ENCODE measurements at regions not wholly inside any gene's neighbourhood (a gene's known extent, or its start where the extent isn't known, plus 50 kb on each side); places are given as distances from the start of the nearest gene placed in this dataset.

DNA sequence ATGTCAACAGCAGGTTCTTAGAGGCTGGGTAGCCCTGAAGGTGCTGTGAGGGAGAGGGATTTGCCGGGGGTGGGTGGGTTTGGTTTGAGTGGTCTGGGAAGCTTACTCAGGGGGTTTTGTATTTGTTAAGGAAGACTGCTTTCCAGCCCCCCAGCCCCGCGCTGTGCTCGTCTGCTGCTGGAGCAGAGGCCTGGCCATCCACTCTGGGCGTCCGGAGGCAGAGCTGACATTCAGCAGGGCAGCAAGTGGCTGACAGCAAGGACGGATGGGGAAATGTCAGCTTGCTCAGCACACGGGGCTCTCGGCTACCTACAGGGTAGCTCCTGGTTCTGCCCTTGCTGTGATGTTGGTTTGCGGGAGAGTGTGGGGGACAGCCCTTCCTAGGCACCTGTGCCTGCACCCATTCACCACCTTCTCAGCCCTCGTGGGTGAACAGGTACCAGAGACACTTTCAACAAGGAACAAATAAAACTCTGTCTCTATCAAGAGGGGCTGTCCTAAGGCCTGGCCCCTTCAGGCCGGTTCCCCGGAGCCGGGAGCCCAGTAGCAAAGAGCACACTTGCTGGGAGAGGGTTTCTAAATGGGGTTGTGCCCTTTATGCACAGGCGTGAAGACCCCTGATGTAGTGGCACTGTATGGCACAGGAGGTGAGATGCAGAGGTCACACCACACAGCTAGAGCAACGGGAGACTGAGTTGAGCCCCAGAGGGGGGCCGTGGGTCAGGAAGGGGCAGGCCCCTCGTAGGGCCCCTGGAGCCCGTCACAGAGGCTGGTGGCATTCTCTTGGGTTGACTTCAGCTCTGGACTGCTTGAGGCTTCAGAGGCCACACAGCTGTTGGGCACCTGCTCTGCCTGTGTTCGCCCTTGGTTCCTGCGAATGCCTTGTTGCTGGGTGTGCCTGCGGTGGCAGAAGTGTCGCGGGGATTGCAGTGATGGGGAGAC is 72.2 kb upstream of the SHH start:
- DNase-seq (no peak), ATAC-seq (replicated peaks) (no peak)
- no peak overlapping the region for H3K27ac Mint-ChIP-seq
- no peaks in the 10 kb centered on the region for H3K4me1 Mint-ChIP-seq
- H3K9me3 Mint-ChIP-seq: no peaks in the 10 kb centered on the region
- no peaks in the 10 kb centered on the region for H3K36me3 Mint-ChIP-seq
- H3K4me3 Mint-ChIP-seq: no peak overlapping the region
- peaks cover 12 to 14% of the 10 kb centered on the region in 2 donors for H3K27me3 Mint-ChIP-seq

- H3K36me3 Mint-ChIP-seq: no peaks in the 10 kb centered on the region
- H3K4me1 Mint-ChIP-seq: no peaks in the 10 kb centered on the region
- DNase-seq (no peak), ATAC-seq (replicated peaks) (no peak)
- H3K9me3 Mint-ChIP-seq: no peaks in the 10 kb centered on the region
- H3K4me3 Mint-ChIP-seq: no peak overlapping the region
- H3K27me3 Mint-ChIP-seq: peaks cover 12 to 14% of the 10 kb centered on the region in 2 donors
- no peak overlapping the region for H3K27ac Mint-ChIP-seq
Observed at GRCh38 chr7:155883491-155884224, 71.4 kb upstream of the SHH start.

DNA sequence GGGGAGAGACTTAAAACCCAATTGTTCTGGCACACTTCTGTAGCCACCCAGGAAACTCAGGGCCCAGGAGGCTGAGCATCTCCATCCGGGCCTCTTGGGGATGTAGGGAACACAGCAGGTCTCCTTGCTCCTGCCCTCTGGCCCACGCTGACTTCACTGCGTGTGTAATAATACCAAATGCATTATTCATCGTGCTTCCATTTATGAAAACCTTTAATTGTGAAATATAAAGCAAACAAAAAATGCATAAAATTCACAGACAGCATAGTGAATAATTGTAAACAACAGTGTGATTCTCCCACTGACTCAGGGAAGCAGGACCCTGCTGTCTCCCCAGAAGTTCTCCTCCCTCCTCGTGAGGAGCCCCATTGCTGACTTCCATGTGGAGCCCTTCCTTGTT is 70.3 kb upstream of the SHH start:
- H3K36me3 Mint-ChIP-seq: no peaks in the 10 kb centered on the region
- no peak overlapping the region for H3K27ac Mint-ChIP-seq
- H3K4me3 Mint-ChIP-seq: no peak overlapping the region
- no peak for ATAC-seq (replicated peaks)
- peaks cover 11 to 12% of the 10 kb centered on the region in 2 donors for H3K27me3 Mint-ChIP-seq
- H3K4me1 Mint-ChIP-seq: no peaks in the 10 kb centered on the region
- no peaks in the 10 kb centered on the region for H3K9me3 Mint-ChIP-seq
- no peak for DNase-seq

- Mint-ChIP-seq H3K9me3 (no peaks in the 10 kb centered on the region), H3K27me3 (peaks cover 10 to 12% of the 10 kb centered on the region in 2 donors), H3K4me1 (no peaks in the 10 kb centered on the region), H3K36me3 (no peaks in the 10 kb centered on the region), H3K27ac (no peak overlapping the region), H3K4me3 (no peak overlapping the region)
- DNase-seq (no peak), ATAC-seq (replicated peaks) (no peak)
Observed at GRCh38 chr7:155881471-155882350, 69.4 kb upstream of the SHH start.

GRCh38 chr7:155880721-155881120 is 68.5 kb upstream of the SHH start:
- no peak overlapping the region for H3K27ac Mint-ChIP-seq
- H3K4me3 Mint-ChIP-seq: no peak overlapping the region
- H3K27me3 Mint-ChIP-seq: peaks cover 4 to 7% of the 10 kb centered on the region in 2 donors
- no peaks in the 10 kb centered on the region for H3K4me1 Mint-ChIP-seq
- ATAC-seq (replicated peaks): no peak
- no peak for DNase-seq
- H3K9me3 Mint-ChIP-seq: no peaks in the 10 kb centered on the region
- H3K36me3 Mint-ChIP-seq: no peaks in the 10 kb centered on the region

DNA sequence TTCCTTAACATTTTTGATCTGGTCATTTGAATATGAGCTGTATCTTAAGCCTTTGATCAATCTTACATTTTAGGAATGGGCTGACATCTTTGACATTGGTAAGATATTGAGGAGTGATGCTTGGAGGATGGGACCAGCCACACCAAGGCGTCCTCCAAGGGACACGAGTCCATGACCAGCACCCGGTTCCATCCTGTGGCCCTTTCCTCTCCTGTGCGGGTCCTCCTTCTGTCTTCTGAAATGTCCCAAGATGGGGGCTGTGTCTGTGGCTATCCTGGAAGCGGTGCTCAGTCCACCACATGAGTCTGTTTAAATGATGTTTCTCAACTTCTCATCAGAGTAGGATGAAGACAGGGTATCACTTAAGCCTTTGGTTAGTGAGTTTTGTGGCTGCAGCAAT is 67.3 kb upstream of the SHH start:
- H3K9me3 Mint-ChIP-seq: no peaks in the 10 kb centered on the region
- no peaks in the 10 kb centered on the region for H3K4me1 Mint-ChIP-seq
- H3K4me3 Mint-ChIP-seq: no peak overlapping the region
- ATAC-seq (replicated peaks) (no peak), DNase-seq (no peak)
- peaks cover 0 to 8% of the 10 kb centered on the region in 2 donors for H3K27me3 Mint-ChIP-seq
- H3K36me3 Mint-ChIP-seq: no peaks in the 10 kb centered on the region
- no peak overlapping the region for H3K27ac Mint-ChIP-seq

- no peak for DNase-seq
- Mint-ChIP-seq H3K4me3 (no peak overlapping the region), H3K9me3 (no peaks in the 10 kb centered on the region), H3K36me3 (no peaks in the 10 kb centered on the region), H3K4me1 (no peaks in the 10 kb centered on the region), H3K27ac (no peak overlapping the region), H3K27me3 (peaks cover 0 to 8% of the 10 kb centered on the region in 2 donors)
- no peak for ATAC-seq (replicated peaks)
Observed at GRCh38 chr7:155878674-155879073, 66.4 kb upstream of the SHH start.

- DNase-seq: no peak
- H3K9me3 Mint-ChIP-seq: no peaks in the 10 kb centered on the region
- no peaks in the 10 kb centered on the region for H3K4me1 Mint-ChIP-seq
- no peak for ATAC-seq (replicated peaks)
- no peak overlapping the region for H3K4me3 Mint-ChIP-seq
- H3K27me3 Mint-ChIP-seq: peaks cover 0 to 8% of the 10 kb centered on the region in 2 donors
- no peaks in the 10 kb centered on the region for H3K36me3 Mint-ChIP-seq
- no peak overlapping the region for H3K27ac Mint-ChIP-seq
Observed at GRCh38 chr7:155878250-155878649, 66.0 kb upstream of the SHH start.

- no peak overlapping the region for H3K4me3 Mint-ChIP-seq
- no peak for DNase-seq
- no peaks in the 10 kb centered on the region for H3K4me1 Mint-ChIP-seq
Observed at GRCh38 chr7:155877167-155877566, 64.9 kb upstream of the SHH start.

DNA sequence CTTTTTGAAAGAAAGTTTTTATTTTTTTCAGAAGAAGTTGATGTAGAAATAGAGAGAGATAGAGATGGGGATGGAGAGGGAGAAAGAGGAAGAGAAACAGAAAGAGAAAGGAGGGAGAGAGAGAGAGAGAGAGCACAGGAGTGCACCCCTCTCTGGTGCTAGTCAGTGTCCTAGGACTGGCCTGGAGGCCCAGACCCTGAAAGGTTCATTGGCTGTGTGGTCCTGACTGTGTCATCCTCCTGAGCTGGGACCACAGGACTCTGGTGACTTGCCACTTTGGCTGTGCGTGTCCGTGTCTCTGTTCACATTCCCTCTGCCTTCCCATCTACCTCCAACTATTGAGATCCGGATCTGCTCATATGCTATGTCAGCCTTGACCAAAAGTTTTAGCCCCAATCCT is 62.1 kb upstream of the SHH start:
- H3K27me3 Mint-ChIP-seq: peaks cover 8 to 15% of the 10 kb centered on the region in 2 donors
- H3K9me3 Mint-ChIP-seq: peaks cover 0 to 2% of the 10 kb centered on the region in 2 donors
- no peak overlapping the region for H3K27ac Mint-ChIP-seq
- H3K4me3 Mint-ChIP-seq: no peak overlapping the region
- H3K4me1 Mint-ChIP-seq: no peaks in the 10 kb centered on the region
- DNase-seq (no peak), ATAC-seq (replicated peaks) (no peak)
- no peaks in the 10 kb centered on the region for H3K36me3 Mint-ChIP-seq

More at GRCh38 chr7:155877167-155877566, 64.9 kb upstream of the SHH start:
- Mint-ChIP-seq H3K27me3 (peaks cover 0 to 8% of the 10 kb centered on the region in 2 donors), H3K9me3 (no peaks in the 10 kb centered on the region), H3K27ac (no peak overlapping the region), H3K36me3 (no peaks in the 10 kb centered on the region)
- no peak for ATAC-seq (replicated peaks)

DNA sequence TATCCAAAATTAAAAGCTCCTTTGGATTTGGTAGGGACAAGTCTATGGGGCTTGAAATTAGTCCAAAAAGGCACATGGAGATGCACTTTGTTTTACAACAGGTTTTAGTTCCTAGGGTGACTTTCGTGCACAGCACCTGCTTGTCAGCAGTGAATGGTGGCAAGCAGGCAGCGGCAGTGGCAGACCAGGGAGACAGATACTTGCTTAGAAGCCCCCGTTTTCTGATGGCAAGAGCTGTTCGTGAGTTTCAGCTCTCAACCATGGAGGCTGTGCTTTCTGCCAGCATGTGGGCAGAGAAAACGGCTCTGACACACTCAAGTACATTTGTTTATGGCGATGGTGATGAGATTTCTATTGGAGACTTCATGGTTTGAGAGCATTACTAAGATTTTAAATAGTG is 61.7 kb upstream of the SHH start:
- H3K27me3 Mint-ChIP-seq: peaks cover 8 to 15% of the 10 kb centered on the region in 2 donors
- ATAC-seq (replicated peaks) (no peak), DNase-seq (no peak)
- H3K4me1 Mint-ChIP-seq: no peaks in the 10 kb centered on the region
- H3K27ac Mint-ChIP-seq: no peak overlapping the region
- peaks cover 0 to 2% of the 10 kb centered on the region in 2 donors for H3K9me3 Mint-ChIP-seq
- no peaks in the 10 kb centered on the region for H3K36me3 Mint-ChIP-seq
- H3K4me3 Mint-ChIP-seq: no peak overlapping the region

- H3K4me3 Mint-ChIP-seq: no peak overlapping the region
- H3K9me3 Mint-ChIP-seq: peaks cover 0 to 2% of the 10 kb centered on the region in 2 donors
- no peak for ATAC-seq (replicated peaks)
- H3K36me3 Mint-ChIP-seq: no peaks in the 10 kb centered on the region
- peaks cover 8 to 20% of the 10 kb centered on the region in 2 donors for H3K27me3 Mint-ChIP-seq
- no peak overlapping the region for H3K27ac Mint-ChIP-seq
- no peak for DNase-seq
- no peaks in the 10 kb centered on the region for H3K4me1 Mint-ChIP-seq
Observed at GRCh38 chr7:155872678-155873369, 60.6 kb upstream of the SHH start.

- Mint-ChIP-seq H3K4me1 (no peaks in the 10 kb centered on the region), H3K27me3 (peaks cover 8 to 23% of the 10 kb centered on the region in 2 donors), H3K36me3 (no peaks in the 10 kb centered on the region), H3K27ac (no peak overlapping the region), H3K4me3 (no peak overlapping the region), H3K9me3 (peaks cover 0 to 2% of the 10 kb centered on the region in 2 donors)
- DNase-seq (no peak), ATAC-seq (replicated peaks) (no peak)
Observed at GRCh38 chr7:155871211-155871610, 58.9 kb upstream of the SHH start.
